CD4-positive, alpha-beta T cell treated with Interleukin-4 for 4 hours (primary cell): ENCODE measurements at regions not wholly inside any gene's neighbourhood (a gene's known extent, or its start where the extent isn't known, plus 50 kb on each side); places are given as distances from the start of the nearest gene placed in this dataset.
"Not testable (repeated sequence)": the region's sequence is repeated elsewhere in the genome, so short reads cannot be mapped to it uniquely, and the experiment has no call there.

Experiments
- DNase-seq: peaks from one replicate; pipeline ENCODE4 v3.0.0-alpha.2; 2020

GRCh38 chr14:76701981-76702380 is 59.3 kb upstream of the VASH1 start:
- no peak for DNase-seq

GRCh38 chr14:76705214-76705613 is 56.1 kb upstream of the VASH1 start:
- no peak for DNase-seq

- DNase-seq: not testable (repeated sequence)
Measured at GRCh38 chr14:76706207-76706606, 55.1 kb upstream of the VASH1 start.

GRCh38 chr14:76706811-76707210 is 54.5 kb upstream of the VASH1 start:
- no peak for DNase-seq

- no peak for DNase-seq
Measured at GRCh38 chr14:76708028-76708427, 53.2 kb upstream of the VASH1 start.

- DNase-seq: no peak
Measured at GRCh38 chr14:76708771-76709170, 52.5 kb upstream of the VASH1 start.

GRCh38 chr14:76710056-76711010 is 50.9 kb upstream of the VASH1 start:
- DNase-seq: peak; percentile 46
